GM19438 (cell line): ENCODE measurements at regions not wholly inside any gene's neighbourhood (a gene's known extent, or its start where the extent isn't known, plus 50 kb on each side); places are given as distances from the start of the nearest gene placed in this dataset.
A peak's percentile ranks its signal among the peaks of the same experiment; 100 is the strongest.

Source experiments
- ATAC-seq: cut with Tn5 transposase; IDR thresholded peaks from one replicate; pipeline ENCODE4 v1.9.1; 2021; ENCODE audit warnings: low read depth; ENCODE audit not compliant: unreplicated experiment

DNA sequence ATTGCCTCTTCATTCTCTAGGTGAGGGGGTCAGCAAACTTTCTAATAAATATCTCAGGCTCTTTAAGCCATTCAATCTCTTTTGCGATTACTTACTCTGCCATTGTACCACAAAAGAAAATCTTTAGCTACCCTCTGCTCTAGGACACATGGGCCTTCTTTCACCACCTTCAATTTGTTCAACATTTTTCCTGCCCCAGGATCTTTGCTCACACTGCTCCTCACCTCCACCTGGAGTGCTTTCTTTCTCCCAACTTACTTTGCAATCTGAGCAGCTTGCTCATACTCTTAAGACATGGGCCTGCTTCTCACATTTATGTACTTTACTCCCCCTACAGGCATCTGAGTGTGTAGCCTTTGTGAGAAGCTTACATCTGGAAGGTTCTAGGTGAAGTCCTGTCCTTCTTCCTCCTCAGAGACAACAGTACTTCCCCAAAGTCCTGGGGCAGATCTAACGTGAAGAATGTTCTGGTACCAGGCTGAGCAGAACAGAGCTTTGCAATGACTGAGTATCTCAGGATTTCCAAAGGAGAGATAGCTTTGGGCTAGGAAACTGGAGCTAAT lies 55.0 kb upstream of the PRDM5 start:
- peak; percentile 69 for ATAC-seq

DNA sequence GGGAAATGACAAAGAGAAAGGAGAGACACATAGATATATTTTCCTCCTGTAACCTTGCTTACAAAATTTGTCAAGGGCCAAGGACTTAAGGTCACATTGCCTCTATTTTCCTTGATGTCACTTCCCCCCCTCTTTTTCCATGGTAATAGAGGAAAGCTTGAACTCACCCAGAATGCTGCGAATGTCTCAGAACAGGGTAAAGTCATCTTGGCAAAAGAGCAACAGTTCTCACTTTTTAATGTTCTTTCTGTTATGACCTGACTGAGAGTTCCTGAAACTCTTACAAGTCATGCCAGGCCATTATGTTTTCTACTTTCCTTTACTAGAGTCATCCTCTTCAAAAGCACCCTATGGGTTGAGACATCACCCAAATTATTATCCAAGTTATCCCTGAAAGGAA lies 50.7 kb upstream of the PRDM5 start:
- ATAC-seq = no peak
